NCI-H1417 (cell line): ENCODE measurements at regions not wholly inside any gene's neighbourhood (a gene's known extent, or its start where the extent isn't known, plus 50 kb on each side); places are given as distances from the start of the nearest gene placed in this dataset.

Source experiments
- DNase-seq, 3 experiments: peaks; one replicate each; lab custom pipeline; 2025; lab: John Stamatoyannopoulos, UW

DNA sequence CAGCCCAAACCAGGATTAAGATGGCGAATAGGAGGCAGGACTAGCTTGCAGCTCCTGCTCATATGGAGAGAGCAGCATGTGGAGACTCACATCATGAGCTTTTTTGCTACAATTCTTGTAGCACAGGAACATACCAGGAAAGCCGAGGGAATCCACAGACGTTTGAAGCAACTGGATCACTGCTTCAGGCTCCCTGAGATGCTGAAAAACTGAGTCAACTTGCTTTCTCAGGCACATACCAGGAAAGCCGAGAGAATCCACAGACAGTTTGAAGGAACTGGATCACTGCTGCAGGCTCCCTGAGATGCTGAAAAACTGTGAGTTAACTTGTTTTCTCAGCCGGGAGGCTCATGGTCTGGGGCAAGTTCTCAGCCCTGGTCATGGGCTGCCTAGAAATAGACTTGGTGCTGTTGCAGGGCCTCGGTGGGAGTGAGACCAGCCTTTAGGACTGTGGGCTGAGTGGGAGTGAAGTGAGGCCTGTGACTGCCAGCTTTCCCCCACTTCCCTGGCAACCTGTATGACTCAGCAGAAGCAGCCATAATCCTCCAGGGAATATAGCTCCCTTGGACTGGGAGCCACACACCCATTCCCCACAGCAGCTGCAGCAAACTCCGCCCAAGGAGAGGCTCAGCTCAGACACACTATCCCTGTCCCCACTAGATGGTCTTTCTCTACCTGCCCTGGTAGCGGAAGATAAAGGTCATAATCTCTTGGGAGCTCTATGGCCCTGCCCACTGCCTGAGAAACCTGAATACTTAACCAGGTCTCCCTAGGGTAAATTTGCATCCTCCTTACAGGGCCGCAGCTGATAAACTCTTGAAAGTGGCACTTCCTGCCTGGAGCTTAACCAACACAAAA is 51.9 kb upstream of the PFN2 start:
- DNase-seq, result peak in 2 of 3 experiments; percentile 25 to 75

DNA sequence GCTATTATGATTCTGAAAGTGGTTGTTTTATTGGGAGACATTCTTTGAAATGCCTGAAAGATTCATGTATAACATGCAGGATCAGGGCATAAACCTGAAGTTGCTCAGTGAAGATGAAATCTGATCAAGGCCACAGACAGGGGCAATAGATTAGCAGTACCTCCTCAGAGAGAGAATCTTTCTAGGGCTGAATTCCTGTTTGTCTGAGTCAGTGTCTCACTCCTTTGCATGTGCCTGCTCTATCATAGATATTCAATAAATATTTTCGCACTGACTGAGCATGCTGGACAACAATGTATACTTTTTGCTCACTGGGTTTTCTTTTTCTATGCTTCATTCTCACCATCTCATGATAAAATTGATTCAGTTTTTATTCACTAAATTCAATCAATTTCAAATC is 49.8 kb upstream of the PFN2 start:
- no peak for DNase-seq
